Fibroblast of skin of left biceps (primary cell): ENCODE measurements at regions not wholly inside any gene's neighbourhood (a gene's known extent, or its start where the extent isn't known, plus 50 kb on each side); places are given as distances from the start of the nearest gene placed in this dataset.

Experiments
- DNase-seq, 2 experiments: peaks; one replicate each; pipeline ENCODE4 v3.0.0-alpha.2; 2013; ENCODE audit warnings: low read depth in 2 of 2

DNA sequence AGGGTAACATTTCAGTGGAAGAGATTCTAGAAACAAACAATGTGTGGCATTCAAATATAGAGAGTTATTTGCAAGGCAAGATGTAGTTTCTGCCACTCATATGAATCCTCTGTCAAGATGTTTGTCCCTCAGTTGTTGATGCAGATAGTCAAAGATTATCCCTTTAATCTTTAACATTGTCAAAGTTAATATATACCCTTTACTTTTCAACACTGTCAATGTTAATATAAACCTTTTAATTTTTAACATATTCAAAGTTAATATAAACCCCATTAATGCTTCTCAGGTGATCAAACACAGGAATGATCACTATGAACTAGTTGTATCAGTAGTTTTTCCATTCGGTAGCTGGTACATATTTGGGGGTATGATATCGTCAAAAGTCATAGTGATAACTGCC, 51.9 kb upstream of the PICALM start:
- DNase-seq: no peak

DNA sequence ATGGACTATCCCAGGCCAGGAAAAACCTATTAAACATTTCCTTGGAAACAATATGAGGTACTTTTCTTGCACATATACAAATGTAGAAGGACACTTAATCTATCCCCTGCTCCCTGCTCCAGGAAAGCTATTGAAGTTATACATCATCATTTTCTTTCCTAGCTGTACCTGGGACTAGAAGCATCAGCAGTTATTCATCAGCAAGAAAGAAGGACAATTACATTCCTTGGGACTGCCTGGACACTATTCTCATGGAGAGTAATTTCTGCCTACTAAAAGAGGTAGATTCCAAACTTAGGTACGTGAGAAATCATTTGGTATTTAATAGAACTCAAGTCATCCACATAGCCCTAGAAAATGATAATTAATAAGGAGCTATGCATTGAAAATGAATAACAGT, 51.0 kb upstream of the PICALM start:
- no peak for DNase-seq

DNA sequence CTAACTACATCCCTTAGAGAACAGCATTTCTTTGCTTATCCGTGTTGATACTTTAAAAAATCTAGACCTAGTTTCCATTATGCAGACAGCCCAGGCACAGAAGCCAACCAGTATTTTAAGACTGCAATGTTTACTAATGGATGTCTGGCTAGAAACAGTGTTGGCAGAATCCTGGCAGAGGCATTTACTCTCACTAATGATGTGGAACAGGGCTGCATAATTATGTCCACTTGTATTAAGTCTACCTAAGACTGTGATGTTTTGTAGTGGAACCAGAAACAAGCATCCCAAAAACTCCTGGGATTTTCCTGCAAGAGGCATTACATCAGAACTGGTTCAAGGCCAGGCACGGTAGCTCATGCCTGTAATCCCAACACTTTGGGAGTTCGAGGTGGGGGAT, 50.2 kb upstream of the PICALM start:
- no peak for DNase-seq
